ENCODE measurements at regions not wholly inside any gene's neighbourhood (a gene's known extent, or its start where the extent isn't known, plus 50 kb on each side); places are given as distances from the start of the nearest gene placed in this dataset.

GRCh38 chr5:107753427-107753826, 82.7 kb upstream of the EFNA5 start (continued):
- no peak for TF ChIP-seq TSHZ2 (CRISPR knock-in tag; IDR thresholded peaks at IDR 0.05)
- no peak for TF ChIP-seq OSR1 (CRISPR knock-in tag; IDR thresholded peaks at IDR 0.05)
- TF ChIP-seq ESRRG (CRISPR knock-in tag; IDR thresholded peaks at IDR 0.05), result no peak
- no peak for TF ChIP-seq ZNF565 (CRISPR knock-in tag; conservative IDR thresholded peaks at IDR 0.05; ENCODE audit: low read depth)
- TF ChIP-seq ZNF8 (CRISPR knock-in tag; IDR thresholded peaks at IDR 0.05), result no peak
- TF ChIP-seq SNAI2 (CRISPR knock-in tag; IDR thresholded peaks at IDR 0.05), result no peak
- no peak for TF ChIP-seq ZC3H10 (CRISPR knock-in tag; IDR thresholded peaks at IDR 0.05)

- TF ChIP-seq TSHZ2 (CRISPR knock-in tag; IDR thresholded peaks at IDR 0.05) (no peak), CREB5 (CRISPR knock-in tag; IDR thresholded peaks at IDR 0.05; ENCODE audit: low read depth) (no peak), POU6F1 (CRISPR knock-in tag; IDR thresholded peaks at IDR 0.05; ENCODE audit: borderline replicate concordance, low read depth) (no peak)
- no peak for ATAC-seq
Observed at GRCh38 chr5:107744418-107745330, 73.9 kb upstream of the EFNA5 start.

- TF ChIP-seq ZC3H10 (CRISPR knock-in tag; IDR thresholded peaks at IDR 0.05) (no peak), PPARA (CRISPR knock-in tag; IDR thresholded peaks at IDR 0.05; ENCODE audit: borderline replicate concordance) (no peak), POU6F1 (CRISPR knock-in tag; IDR thresholded peaks at IDR 0.05; ENCODE audit: borderline replicate concordance, low read depth) (no peak), ZFP3 (CRISPR knock-in tag; IDR thresholded peaks at IDR 0.05) (no peak), OSR1 (CRISPR knock-in tag; IDR thresholded peaks at IDR 0.05) (no peak), CREB5 (CRISPR knock-in tag; IDR thresholded peaks at IDR 0.05; ENCODE audit: low read depth) (no peak), TOX (CRISPR knock-in tag; IDR thresholded peaks at IDR 0.05; ENCODE audit: borderline replicate concordance) (no peak), TSHZ2 (CRISPR knock-in tag; IDR thresholded peaks at IDR 0.05) (no peak), ZNF565 (CRISPR knock-in tag; conservative IDR thresholded peaks at IDR 0.05; ENCODE audit: low read depth) (no peak), ARNTL (CRISPR knock-in tag; IDR thresholded peaks at IDR 0.05; ENCODE audit: borderline replicate concordance, low read depth) (no peak)
- peak; percentile 51 for ATAC-seq
Observed at GRCh38 chr5:107743373-107744000, 72.8 kb upstream of the EFNA5 start.
